ENCODE measurements at regions not wholly inside any gene's neighbourhood (a gene's known extent, or its start where the extent isn't known, plus 50 kb on each side); places are given as distances from the start of the nearest gene placed in this dataset.

DNA sequence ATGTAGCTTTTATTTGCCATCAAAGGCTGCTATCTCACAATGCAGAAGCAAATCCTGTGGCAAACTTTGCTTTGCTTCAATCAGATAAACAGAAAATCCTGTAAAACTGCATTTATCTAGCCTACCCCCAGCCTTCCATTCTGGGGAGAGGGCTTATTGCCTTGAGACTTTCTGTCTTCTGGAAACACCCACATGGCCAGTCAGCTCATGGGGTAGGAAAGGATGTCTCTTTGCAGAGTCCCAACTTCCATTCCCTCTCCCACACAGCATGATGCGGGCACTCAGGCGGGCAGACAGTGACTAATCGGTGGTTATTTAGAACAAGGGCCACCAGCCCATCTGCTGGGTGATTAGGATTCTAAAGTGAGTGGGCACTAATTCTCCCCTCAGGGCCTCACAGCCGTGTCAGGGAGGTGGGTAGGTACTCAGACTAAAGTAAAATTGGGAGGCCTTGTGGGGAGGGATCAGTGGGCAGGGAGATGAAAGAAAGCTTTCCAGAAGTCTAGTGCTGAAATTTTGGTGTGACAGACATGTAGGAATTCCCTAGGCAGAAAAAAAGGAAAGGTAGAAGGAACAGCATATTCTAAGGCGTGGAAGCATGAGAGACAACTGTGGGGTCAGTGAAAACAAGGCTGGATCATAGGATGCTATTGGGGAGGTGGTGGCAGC lies 720.5 kb downstream of the VRK1 start:
- DNase-seq (ENCODE audit: low read depth) = no peak

DNA sequence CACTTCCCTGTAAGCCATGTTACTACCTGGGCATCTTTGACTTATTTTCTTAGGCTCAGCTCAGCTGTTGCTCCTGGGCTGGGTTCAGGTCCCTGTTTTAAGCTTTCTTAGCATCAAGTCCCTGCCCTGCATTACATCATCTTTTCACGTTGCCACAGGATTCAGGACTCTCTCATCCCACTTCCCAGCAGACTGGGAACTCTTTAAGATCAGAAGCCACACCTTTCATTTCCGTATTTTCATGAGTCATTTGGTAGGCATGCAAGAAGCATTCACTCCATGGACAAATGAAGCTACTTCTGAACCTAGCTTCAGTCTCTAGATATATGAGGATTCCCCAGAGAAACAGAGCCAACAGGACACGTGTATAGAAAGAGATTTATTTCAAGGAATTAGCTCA lies 726.8 kb downstream of the VRK1 start:
- no peak for DNase-seq (ENCODE audit: low read depth)

DNA sequence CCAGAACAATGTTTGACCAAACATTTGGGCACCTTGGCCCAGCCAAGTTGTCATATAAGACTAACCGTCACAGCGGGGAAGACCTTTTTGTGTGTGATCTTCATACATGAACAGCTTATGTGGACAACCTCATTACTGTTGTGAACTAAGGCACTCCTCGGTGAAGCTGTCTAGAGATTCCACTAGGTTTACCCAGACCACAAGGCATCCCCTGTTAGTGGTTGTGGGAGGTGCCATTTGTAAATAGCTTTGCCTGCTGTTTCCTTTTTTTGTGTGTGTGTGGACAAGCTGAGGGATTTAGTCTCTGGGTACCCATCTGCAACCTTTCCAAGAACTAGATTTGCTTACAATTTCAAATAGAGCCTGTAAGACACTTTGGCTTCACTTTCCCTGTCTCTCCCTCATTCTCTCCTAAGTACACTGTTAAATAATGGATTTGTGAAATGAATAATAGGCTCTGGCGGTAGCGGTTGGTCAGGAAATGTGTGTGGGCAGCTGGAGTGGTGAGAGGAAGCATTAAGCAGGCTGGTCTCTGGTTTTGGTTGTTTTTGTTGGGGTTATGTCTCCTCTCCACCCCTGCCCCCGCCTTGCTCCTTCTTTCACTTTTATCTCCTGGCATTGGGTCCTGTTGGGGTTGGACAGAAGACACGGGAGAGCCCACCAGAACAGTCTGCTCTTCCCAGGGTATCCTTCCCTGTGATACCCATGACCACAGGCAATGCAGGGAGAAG lies 727.6 kb downstream of the VRK1 start:
- no peak for DNase-seq (ENCODE audit: low read depth)

- DNase-seq (ENCODE audit: low read depth) = no peak
Measured at GRCh38 chr14:97527993-97528392, 730.8 kb downstream of the VRK1 start.

- DNase-seq (ENCODE audit: low read depth) = no peak
Measured at GRCh38 chr14:97532052-97532451, 734.9 kb downstream of the VRK1 start.

DNA sequence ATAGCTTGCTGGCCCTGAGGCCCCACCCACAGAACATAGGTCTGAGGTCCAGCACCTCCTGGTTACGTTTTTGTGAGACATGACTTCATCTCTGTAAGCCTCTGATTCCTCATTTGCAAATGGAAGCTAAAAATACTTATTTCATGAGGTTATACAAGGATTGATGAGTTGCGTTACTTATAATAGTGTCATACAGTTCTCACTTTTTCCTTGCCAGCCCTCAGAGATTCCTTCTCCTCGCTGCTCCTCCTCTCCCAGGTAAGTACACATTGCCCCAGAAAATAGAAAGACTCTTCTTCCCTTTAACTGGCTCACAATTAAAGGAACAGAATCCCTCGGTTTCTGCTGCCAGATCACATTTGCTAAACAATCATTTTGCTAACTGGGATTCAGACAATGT lies 739.2 kb downstream of the VRK1 start:
- DNase-seq (ENCODE audit: low read depth) = no peak

- no peak for DNase-seq (ENCODE audit: low read depth)
Measured at GRCh38 chr14:97538749-97539410, 741.7 kb downstream of the VRK1 start.

DNA sequence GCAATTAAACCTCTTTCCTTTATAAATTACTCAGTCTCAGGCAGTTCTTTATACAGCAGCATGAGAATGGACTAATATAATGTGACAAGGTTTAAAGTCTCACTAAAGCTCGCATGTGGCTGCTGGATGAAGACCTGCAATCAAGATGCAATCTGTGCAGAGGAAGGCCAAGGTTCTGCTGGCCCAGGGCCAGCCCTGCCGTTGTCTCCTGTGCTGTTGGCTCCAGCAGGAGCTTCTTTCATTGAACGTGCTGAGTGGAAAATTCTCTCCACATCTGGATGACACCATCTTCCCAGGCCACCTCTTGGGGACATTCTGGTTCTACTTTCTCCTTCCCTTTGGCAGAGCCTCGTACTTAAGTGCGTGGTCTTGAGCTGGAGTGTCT lies 742.2 kb downstream of the VRK1 start:
- DNase-seq (ENCODE audit: low read depth) = no peak

DNA sequence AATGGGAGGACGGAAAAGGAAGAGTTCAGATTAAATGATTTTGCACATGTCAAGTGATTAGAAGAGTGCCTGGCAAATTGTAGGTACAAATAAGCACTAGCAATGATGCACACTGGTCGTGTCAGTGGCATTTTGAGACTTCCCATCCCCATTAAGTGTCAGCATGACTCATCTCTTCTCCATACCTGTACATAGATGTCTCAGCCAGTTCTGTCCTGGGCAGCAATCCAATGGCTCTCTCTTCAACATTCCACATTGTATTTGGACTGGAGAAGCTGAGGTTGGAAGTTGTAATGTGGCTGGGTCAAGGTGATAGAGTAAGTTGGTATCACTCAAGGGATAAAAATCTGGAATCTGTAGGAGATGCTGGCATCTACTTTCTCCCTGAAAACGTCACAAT lies 742.7 kb downstream of the VRK1 start:
- no peak for DNase-seq (ENCODE audit: low read depth)

- no peak for DNase-seq (ENCODE audit: low read depth)
Measured at GRCh38 chr14:97543221-97543620, 746.0 kb downstream of the VRK1 start.

GRCh38 chr14:97543816-97544215 lies 746.6 kb downstream of the VRK1 start:
- DNase-seq (ENCODE audit: low read depth) = no peak

GRCh38 chr14:97544571-97544970 lies 747.4 kb downstream of the VRK1 start:
- no peak for DNase-seq (ENCODE audit: low read depth)

DNA sequence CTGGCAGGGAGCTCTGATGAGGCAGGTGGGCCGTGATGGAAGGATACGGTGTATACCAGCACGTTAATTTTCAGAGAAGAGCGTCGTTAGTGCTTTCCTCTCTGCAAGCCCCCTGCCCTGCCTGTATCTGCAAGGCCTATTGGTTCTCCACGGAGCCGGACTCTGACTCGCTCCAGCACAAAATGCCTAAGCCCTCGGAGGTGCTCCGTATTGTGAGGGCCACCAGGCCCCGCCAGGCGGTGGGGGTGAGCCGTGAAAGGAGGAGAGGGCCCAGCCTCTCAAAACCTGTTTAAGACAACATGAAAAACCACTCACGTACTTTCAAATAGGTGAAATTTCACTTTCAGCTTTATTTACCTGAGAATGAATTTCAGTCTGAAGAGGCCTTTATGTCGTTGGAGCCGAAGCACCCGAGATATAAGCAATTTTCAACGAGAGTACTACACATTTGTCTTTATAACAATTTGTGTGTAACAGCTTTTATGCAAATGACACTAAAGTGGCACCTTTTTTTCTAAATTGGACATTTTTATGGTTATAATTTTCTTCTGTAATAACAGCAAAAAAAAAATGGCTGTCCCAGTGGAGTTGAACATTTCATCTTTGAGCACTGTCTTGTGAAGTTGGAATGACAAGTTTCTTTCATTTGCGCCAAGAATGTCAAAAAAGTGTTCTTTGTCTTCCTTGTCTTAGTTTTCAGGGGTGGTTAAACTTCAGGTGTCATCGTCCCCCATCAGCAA lies 749.5 kb downstream of the VRK1 start:
- DNase-seq (ENCODE audit: low read depth) = no peak

DNA sequence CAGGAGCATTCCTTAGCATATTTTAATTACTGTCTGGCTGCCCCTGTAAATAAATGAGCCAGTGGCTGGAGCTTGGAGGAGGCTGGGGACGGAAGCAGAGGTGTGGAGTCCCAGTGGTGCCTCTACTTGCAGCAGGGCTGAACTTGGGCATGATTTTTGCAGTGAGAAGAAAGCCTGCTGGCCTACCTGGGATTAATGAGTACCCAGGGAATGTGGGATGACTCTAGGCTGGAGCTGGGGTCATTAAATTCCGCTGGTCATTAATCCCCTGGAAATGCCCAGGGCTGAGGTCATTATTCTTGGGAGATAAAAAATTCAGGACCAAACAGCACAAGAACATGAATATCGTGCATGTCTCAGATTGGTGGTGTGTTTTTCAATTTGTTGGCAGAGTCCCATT lies 753.3 kb downstream of the VRK1 start:
- no peak for DNase-seq (ENCODE audit: low read depth)

DNA sequence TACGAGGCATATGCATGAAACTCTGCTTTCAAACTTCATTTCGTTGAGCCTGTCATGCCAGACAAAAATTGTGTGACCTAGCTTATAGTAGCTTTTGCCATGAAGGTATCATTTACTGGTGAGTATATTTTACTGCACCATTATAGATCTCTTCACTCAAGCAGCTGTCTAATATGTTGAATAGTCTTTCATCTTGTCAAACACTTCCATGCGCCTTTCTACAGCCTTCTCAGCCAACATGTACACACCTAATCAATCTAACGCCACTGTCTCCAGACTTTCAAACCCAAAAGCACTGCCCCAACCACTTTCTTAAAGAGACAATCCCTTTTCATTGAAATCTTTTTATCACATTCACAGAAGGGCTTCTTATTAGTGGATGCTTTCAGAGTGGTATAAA lies 757.4 kb downstream of the VRK1 start:
- no peak for DNase-seq (ENCODE audit: low read depth)

DNA sequence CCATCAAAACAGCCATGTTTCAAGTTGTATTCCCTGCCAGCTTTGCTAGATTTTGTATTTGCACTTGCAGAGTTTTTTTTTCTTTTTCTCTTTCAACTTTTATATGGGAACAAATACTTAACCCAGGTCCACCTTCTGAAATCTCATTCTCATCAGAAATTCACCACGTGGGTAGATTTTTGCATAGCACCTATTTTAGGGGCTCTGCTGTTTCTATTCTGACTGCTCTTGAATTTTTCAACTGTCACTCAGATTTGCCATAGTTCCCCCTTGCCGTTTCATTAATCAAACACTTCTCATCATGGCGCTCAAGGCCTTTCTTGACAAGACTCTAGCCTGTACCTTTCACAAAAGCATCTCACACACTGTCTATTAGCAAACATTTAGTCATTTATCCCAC lies 767.2 kb downstream of the VRK1 start:
- no peak for DNase-seq (ENCODE audit: low read depth)

GRCh38 chr14:97571201-97571600 lies 774.0 kb downstream of the VRK1 start:
- DNase-seq (ENCODE audit: low read depth) = no peak

- DNase-seq (ENCODE audit: low read depth) = no peak
Measured at GRCh38 chr14:97571866-97572555, 774.8 kb downstream of the VRK1 start.

GRCh38 chr14:97572583-97573458 lies 775.6 kb downstream of the VRK1 start:
- DNase-seq (ENCODE audit: low read depth) = no peak

DNA sequence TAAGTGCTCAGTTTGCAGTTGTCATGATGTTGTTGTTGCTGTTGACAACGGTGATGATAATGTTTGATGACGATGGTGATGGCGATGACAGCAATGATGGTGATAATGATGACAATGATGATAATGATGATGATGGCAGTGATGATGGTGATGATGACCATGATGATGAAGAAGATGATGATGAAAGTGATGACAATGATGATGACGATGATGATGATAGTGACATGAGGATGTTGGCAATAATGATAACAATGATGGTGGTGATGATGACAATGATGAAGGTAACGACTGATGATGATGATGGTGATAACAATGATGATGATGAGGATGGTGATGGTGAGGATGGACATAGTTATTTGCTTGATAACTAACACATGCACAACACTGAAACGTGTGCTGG lies 778.5 kb downstream of the VRK1 start:
- DNase-seq (ENCODE audit: low read depth) = no peak

GRCh38 chr14:97578982-97579548 lies 781.9 kb downstream of the VRK1 start:
- DNase-seq (ENCODE audit: low read depth) = no peak

All from non-pigmented ciliary epithelial cell (primary cell).